Lung (tissue), 11 donors: ENCODE measurements at regions not wholly inside any gene's neighbourhood (a gene's known extent, or its start where the extent isn't known, plus 50 kb on each side); places are given as distances from the start of the nearest gene placed in this dataset.

Source experiments
- ATAC-seq: fragments of 200-7000 bp; cut with Tn5 transposase; one replicate; pipeline ENCODE4 v1.9.1; 2020; ENCODE audit warnings: moderate number of reproducible peaks; ENCODE audit not compliant: insufficient read depth, low FRiP score
- DNase-seq, 3 donors: peaks; one replicate each; pipeline ENCODE4 v3.0.0-alpha.2; 2013 to 2017
- H3K27ac ChIP-seq, 2 donors: one replicate each; pipeline ENCODE4 v1.5.1; 2013; ENCODE audit warnings: mild to moderate bottlenecking in 2 of 2, moderate library complexity in 2 of 2, control low read depth in 1 of 2, inconsistent platforms in 1 of 2, low read depth in 1 of 2, low read length in 1 of 2
- H3K27me3 ChIP-seq, 3 donors: one replicate each; pipeline ENCODE4 v1.5.1; 2013; ENCODE audit warnings: low read length in 2 of 3; ENCODE audit not compliant: control insufficient read depth in 3 of 3, insufficient read depth in 3 of 3
- H3K36me3 ChIP-seq, 4 donors: one replicate each; pipeline ENCODE4 v1.5.1; 2013; ENCODE audit warnings: low read length in 4 of 4, mild to moderate bottlenecking in 1 of 4, moderate library complexity in 1 of 4; ENCODE audit not compliant: control insufficient read depth in 4 of 4, insufficient read depth in 4 of 4
- H3K4me1 ChIP-seq, 5 donors: one replicate each; pipeline ENCODE4 v1.5.1; 2013; ENCODE audit warnings: low read length in 5 of 5, mild to moderate bottlenecking in 2 of 5, moderate library complexity in 1 of 5; ENCODE audit not compliant: control insufficient read depth in 5 of 5, insufficient read depth in 5 of 5
- H3K4me3 ChIP-seq: one replicate; pipeline ENCODE4 v1.5.1; 2013; ENCODE audit warnings: mild to moderate bottlenecking, control low read depth, moderate library complexity
- H3K9ac ChIP-seq, 2 donors: one replicate each; pipeline ENCODE4 v1.5.1; 2013; ENCODE audit warnings: low read length in 2 of 2, control low read depth in 1 of 2; ENCODE audit not compliant: insufficient read depth in 1 of 2
- H3K9me3 ChIP-seq, 4 donors: one replicate each; pipeline ENCODE4 v1.5.1; 2013; ENCODE audit warnings: low read length in 3 of 4, mild to moderate bottlenecking in 1 of 4, moderate library complexity in 1 of 4; ENCODE audit not compliant: control insufficient read depth in 4 of 4, insufficient read depth in 3 of 4
- WGBS, 2 donors: extraction: QIAGEN DNeasy Blood & Tissue Kit; methylation state at CpG; one replicate each; pipeline ENCODE4 v1.1.7; 2013; 5-methylcytosine and 5-hydroxymethylcytosine counted together
- TF ChIP-seq, protein P1 (sequence below): IDR thresholded peaks from 2 replicates; pipeline ENCODE4 v1.5.1; 2012; ENCODE audit warnings: mild to moderate bottlenecking; ENCODE audit errors: control extremely low read depth, extremely low read depth
- donor health status: control.
- donor health status: control.
- donor health status: Bipolar disorder and iron deficiency.
- donor health status: healthy.
- donor health status: DM: yes; HTN: yes; CAD: no.

- TF ChIP-seq, protein P1, sequence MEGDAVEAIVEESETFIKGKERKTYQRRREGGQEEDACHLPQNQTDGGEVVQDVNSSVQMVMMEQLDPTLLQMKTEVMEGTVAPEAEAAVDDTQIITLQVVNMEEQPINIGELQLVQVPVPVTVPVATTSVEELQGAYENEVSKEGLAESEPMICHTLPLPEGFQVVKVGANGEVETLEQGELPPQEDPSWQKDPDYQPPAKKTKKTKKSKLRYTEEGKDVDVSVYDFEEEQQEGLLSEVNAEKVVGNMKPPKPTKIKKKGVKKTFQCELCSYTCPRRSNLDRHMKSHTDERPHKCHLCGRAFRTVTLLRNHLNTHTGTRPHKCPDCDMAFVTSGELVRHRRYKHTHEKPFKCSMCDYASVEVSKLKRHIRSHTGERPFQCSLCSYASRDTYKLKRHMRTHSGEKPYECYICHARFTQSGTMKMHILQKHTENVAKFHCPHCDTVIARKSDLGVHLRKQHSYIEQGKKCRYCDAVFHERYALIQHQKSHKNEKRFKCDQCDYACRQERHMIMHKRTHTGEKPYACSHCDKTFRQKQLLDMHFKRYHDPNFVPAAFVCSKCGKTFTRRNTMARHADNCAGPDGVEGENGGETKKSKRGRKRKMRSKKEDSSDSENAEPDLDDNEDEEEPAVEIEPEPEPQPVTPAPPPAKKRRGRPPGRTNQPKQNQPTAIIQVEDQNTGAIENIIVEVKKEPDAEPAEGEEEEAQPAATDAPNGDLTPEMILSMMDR: no peak
- Histone ChIP-seq H3K27ac (no peak overlapping the region), H3K4me1 (peaks cover 0 to 4% (median 0%) of the 10 kb centered on the region in 5 donors), H3K27me3 (no peaks in the 10 kb centered on the region), H3K4me3 (no peak overlapping the region), H3K9me3 (no peaks in the 10 kb centered on the region), H3K9ac (no peak overlapping the region), H3K36me3 (no peaks in the 10 kb centered on the region)
- DNase-seq (no peak), ATAC-seq (no peak)
- 71 to 94% methylated on average over 3 of the region's 3 CpGs for WGBS, 2 donors
These were observed 179.9 kb upstream of the NCKAP5 start for GRCh38 chr2:133748007-133748700.

DNA sequence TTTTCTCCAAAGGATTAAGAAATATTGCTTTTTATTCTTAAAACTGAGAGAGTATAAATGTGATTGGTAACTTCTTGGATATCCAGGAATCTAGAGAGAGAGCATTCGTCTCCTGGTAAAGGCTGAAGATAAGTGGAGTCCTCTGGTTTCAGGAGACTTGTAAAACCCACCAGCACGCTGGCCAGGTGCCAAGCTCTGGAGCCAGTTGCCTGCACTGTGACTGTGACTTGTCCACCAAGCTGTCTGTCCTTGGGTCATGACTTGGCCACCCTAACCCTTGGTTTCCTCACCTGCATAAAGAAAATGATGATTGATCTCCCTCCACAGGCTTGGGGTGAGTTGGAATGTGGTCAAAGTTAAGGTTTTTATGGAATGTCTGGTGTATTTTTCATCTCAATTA lies 185.4 kb upstream of the NCKAP5 start:
- Histone ChIP-seq H3K27ac (no peak overlapping the region), H3K27me3 (no peaks in the 10 kb centered on the region), H3K36me3 (no peaks in the 10 kb centered on the region), H3K4me3 (no peak overlapping the region), H3K4me1 (peaks cover 0 to 19% (median 4%) of the 10 kb centered on the region in 5 donors), H3K9me3 (no peaks in the 10 kb centered on the region), H3K9ac (no peak overlapping the region)
- 71 to 86% methylated on average over 2 of the region's 2 CpGs for WGBS, 2 donors
- TF ChIP-seq, protein P1: no peak
- DNase-seq (peak in 1 of 3 donors; percentile 12), ATAC-seq (no peak)

DNA sequence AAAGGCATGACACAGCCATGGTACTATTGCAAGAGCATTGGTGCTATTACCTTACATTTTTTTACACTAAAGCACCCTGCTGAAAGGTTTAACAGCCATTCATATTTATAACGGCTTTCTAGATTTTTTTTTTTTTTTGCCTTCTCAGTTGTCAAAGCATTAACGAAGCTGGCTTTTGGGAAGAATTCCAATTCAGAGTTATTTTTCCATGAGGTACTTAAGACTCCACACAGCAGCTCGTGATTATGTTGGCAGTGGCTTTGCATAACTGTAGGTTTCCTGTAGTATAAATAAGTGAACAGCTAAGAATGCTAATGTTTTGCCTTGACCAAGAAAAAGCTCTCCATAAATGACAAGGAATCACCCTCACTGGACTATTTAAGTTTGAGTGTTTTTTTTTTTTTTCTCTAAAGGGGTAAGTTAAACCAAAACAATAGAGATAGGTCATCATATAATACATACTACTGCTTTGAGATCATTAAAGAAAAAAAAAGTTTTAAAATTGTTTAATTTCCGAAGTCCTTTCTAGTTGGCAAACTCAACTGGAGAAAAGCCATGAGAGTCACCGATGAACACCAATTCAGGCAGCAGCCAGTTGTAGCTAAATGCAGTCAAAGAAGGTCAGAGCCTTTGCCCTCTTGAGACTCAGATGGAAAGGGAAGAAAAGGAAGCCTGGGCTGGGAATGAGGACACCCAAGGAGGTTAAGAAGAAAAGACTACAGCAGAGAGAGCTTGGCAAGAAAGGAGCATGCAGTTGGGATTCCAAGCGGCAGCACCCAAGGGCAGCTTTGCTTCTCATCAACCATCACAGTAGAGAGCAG lies 187.4 kb upstream of the NCKAP5 start:
- 38 to 59% methylated on average over 6 of the region's 6 CpGs for WGBS, 2 donors
- ATAC-seq (no peak), DNase-seq (peak; percentile 71 to 99 (median 99))
- TF ChIP-seq, protein P1: no peak
- Histone ChIP-seq H3K27me3 (no peaks in the 10 kb centered on the region), H3K9ac (peak overlapping the region in 1 of 2 donors; percentile 75), H3K27ac (peak overlapping the region in 1 of 2 donors; percentile 21), H3K4me1 (peaks cover 0 to 27% (median 4%) of the 10 kb centered on the region in 5 donors), H3K9me3 (no peaks in the 10 kb centered on the region), H3K36me3 (no peaks in the 10 kb centered on the region), H3K4me3 (no peak overlapping the region)
